ENCODE measurements at regions not wholly inside any gene's neighbourhood (a gene's known extent, or its start where the extent isn't known, plus 50 kb on each side); places are given as distances from the start of the nearest gene placed in this dataset.

- TF ChIP-seq SP1 (IDR thresholded peaks at IDR 0.05) (no peak), PKNOX1 (IDR thresholded peaks at IDR 0.05) (no peak), FOXA1 (IDR thresholded peaks at IDR 0.05) (no peak), FOXK2 (IDR thresholded peaks at IDR 0.05) (no peak), ELF4 (IDR thresholded peaks at IDR 0.05) (no peak), HDGF (IDR thresholded peaks at IDR 0.05; ENCODE audit: borderline replicate concordance) (no peak)
These were observed 58.4 kb downstream of the SLC25A47 start for GRCh38 chr14:100381395-100382105.

Measured in HEK293T (cell line).